ENCODE measurements at regions not wholly inside any gene's neighbourhood (a gene's known extent, or its start where the extent isn't known, plus 50 kb on each side); places are given as distances from the start of the nearest gene placed in this dataset.
A peak's percentile ranks its signal among the peaks of the same experiment; 100 is the strongest.

- no peak for DNase-seq
Measured at GRCh38 chr5:166977911-166978422, 1313.5 kb upstream of the WWC1 start.

- DNase-seq, result no peak
Measured at GRCh38 chr5:166979307-166979895, 1312.0 kb upstream of the WWC1 start.

DNA sequence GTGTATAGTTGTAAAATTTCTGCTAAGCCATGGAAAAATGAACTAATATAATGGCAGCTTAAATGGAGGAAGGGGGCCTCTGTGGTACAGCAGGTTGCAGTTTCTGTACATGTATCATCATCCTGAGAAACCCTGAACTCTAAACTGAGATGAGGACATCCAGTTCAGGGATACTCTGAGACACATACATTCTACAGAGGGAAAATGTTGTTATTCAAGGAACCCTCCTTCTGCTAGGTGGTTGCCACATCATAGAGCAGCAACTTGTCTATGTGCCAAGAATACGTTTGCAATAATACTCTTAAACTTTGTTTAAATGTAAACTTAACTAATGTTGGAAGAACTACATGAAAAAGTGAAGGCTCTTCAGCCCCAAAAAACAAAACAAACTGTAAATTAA is 1310.8 kb upstream of the WWC1 start:
- no peak for DNase-seq

- DNase-seq, result no peak
Measured at GRCh38 chr5:166982226-166982625, 1309.2 kb upstream of the WWC1 start.

GRCh38 chr5:166991601-166992000 is 1299.8 kb upstream of the WWC1 start:
- DNase-seq, result no peak

- no peak for DNase-seq
Measured at GRCh38 chr5:166992108-166992507, 1299.3 kb upstream of the WWC1 start.

DNA sequence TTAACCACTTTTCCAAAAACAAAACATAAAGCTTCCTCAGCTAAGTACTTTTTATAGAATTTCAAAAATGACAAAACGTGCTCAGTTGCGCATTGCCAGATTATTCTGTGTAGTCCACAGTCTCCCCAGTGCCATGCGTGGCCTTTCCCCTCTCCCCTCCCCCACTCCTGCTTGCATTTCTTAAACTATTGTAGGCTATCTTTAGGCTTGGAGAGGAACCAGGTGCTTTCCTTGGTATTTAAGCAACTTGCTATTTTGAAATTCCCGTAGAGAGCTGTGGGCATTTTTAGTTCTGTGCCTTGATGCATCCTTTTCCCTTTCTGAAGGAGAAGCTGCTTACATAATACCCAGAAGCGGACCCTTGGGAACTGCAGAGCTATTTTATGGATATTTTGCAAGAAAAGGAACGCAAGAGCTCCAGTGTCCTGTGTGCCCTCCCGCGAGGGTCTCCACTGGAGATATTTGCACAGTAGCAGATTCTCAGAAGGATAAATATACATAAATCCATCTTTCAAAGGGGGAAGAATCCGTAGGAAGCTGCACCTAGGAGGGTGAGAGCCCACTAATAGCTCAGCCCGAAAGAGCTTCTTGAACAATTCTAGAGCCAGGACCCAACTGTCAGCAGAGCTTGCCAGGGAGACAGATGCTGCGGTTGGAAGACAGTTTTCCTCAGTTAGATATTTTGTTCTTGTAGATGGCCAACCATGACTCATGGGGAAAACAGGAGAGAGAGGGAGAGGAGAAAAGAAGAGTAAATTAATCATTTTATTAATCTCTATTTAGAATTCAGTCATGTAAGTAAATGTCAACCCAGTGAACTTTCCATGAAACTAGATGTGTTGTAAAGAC is 1298.3 kb upstream of the WWC1 start:
- DNase-seq, result no peak

GRCh38 chr5:166994226-166994625 is 1297.2 kb upstream of the WWC1 start:
- no peak for DNase-seq

DNA sequence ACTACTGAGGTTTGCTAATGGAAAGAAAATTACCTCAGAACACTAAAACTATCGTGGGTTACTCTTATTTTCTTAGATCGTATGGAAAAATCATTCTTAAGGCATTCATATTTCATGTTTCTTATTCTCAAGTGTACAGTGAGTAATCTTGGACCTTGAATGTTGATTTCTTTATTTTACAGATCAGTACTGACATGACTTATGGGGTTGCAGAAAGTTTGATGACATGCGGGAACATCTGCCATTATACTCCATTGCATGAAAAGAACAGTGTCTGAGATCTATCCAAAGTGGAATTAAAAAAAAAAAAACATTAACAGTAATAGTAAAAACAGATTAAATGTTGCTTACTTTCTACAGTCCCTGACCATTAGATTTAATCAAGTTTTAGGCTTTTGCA is 1290.2 kb upstream of the WWC1 start:
- no peak for DNase-seq

DNA sequence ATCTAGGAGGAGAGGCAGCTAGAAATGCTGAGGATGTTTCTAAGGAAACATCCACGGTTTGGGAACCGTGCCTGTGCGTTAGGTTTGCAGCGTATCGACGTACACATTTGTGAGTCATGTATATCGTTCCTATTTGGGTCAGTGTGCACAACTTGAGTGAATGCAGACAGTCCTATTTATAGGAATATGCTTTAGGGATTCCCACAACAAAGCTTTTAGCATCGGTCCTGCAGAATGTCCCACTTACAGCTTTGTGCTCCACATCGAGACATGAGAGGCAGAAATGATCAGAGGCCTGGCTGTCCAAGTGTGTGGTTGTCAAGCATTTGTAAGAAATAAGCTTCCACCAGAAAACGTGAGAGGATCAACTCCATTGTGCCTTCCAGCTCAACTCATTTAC is 1282.7 kb upstream of the WWC1 start:
- no peak for DNase-seq

DNA sequence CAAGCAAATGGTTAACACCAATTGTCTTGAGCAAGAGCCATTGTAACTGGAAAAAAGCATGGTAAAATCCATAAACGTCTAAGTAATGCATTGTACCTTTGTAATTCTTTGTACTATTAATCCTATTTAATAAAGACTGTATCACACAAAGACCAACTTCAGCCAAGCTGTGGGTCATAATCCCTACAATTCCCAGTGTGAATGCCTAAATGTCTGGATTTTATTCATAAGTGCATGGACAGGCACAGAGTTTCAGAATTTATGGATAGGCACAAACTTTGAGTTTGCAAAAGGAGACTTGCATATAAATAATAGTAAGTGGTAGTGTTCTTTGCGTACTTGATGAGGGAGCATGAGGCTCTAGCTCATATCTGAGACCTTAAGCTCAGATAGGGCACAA is 1280.2 kb upstream of the WWC1 start:
- DNase-seq, result no peak

DNA sequence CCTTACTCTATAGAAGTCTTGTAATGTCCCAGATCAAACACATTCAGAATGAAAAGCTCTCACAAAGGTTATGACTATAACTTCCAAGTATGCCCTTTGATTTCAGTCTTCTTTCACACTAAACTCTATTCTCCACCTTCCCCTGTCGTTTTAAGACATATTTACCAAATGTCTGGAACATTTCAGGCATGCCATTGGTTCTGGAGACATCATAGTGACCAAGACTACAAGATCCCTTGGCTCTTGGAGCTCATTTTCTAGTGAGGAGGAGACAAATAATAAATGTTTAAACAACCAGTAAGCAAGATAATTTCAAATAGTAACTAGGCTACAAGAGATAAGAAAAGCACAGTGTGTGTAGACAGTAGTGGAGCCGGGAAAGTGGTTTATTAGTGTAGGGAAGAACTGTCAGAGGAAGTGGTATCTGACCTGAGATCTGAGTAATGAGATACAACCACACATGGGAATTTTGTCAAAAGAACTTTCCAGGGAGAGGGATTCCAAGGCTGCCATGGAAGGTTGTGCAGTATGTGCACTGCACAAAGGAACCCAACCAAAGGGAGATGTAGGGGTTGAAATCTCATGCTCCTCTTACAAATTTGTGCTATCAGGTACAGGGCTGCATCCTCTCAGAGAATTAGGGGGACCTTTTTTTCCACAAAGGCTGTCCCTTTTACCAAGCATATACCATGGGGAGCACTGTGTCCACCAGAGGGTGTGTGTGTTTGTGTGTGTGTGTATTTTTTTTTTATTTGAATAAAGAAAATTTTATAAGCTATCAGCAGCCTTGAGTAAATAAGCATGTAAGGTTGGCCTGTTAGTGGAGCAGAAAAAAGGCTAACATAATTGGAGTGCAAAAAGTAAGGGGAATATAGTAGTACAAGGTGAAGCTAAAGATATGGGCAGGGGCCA is 1279.1 kb upstream of the WWC1 start:
- no peak for DNase-seq

GRCh38 chr5:167014401-167015056 is 1276.9 kb upstream of the WWC1 start:
- no peak for DNase-seq

DNA sequence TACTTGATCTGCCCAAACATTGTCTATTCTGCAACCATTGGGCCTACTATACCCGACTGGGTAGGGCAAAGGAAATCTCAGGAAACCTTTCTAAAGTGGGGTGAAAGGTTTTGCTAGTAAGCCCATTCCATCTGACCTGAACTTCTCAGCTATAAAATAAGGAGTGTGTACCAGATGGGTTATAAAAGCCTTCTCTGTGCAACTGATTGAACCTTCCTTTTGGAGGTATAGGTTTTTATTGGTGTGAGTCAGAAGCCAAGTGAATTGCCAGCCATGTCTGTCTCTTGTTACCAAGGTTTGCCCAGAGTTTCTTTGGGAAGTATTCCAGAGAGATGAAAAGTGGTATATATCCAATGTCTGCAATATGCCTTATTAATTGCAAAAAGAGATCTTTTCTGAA is 1271.0 kb upstream of the WWC1 start:
- DNase-seq, result no peak

DNA sequence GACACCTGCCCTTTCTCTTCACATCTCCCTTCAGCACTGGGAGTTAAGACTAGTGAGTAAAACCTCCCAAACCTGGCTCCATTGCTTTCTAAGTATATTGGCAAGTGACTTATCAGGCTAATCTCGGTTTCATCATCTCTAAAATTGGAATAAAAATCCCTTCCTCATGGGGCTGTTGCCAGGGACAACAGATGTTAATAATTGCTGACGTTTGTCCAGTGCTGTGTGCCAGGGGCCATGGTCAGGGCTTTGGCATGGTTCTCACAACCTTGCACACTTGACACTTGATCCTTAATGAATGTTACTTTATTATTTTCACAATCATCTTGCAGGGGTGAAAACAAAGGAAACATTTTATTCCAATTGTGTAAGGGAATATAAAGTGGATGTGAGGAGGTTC is 1262.0 kb upstream of the WWC1 start:
- no peak for DNase-seq

DNA sequence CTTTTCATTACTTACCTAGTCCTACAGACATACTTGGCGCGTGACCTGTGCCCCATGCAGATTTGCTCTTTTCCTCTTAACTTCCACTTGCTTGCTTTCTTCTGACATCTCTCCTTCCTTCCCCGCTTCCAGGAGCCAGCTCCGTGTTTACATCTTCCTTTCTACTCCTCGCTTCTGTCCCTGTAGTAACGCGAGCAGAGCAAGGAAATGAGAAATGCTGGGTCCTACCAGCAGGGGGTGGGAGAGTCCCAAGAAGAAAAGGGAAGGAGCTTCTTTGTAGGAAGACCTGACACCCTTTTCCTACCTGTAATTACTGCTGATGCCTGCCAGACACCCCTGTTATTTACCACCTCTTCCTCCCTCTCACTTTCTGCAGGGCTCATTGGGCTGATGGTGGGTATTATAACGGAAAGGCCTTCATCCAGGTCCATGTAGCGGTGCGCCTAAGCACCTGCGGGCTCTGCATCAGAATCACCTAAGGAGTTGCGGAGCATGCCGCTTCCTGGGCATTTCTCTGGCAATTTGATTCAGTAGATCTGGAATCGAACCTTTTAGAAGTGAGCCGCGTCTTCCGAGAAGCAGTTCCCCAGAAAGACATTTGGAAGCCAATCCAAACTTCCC is 1260.8 kb upstream of the WWC1 start:
- DNase-seq, result no peak

- no peak for DNase-seq
Measured at GRCh38 chr5:167036585-167036984, 1254.9 kb upstream of the WWC1 start.

GRCh38 chr5:167049043-167049663 is 1242.3 kb upstream of the WWC1 start:
- DNase-seq, result peak; percentile 53

GRCh38 chr5:167049771-167050567 is 1241.5 kb upstream of the WWC1 start:
- no peak for DNase-seq

DNA sequence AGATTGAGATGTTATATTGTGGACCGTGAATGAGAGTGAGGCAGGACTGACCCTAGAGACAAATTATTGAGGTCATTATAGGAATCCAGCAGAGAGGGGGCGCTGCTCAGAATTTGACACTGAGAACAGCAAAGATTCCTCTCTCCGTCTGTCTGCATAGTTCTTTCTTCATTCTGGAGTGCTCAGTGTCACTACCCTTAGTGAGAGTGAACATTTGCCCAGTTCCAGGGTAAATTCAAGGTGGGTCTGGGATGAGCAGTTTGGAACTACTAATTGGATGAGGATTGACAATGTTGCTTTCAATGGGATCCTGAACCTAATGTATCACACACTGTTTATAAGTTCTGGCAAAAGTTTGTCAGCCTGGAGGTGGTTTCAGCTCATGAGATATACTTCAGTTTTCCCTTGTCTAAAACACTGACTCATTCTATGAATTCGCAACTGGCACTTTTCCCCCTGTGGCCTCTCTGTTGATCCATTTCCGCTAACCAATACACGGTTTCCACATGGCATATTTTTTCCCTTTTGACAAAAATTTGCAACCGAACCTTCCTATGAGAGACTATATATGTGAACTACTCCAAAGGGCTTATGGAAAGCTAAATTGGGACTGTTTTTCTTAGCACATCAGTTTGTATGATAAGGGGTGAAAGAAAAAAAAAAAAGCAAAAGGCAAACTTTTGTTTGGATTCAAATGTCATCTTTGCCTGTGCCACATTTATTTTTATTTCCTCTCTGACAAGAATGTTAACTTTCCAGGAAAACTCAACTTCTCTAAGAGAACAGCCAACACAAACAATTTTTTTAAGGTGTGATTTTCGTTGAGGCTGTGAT is 1240.7 kb upstream of the WWC1 start:
- DNase-seq, result no peak

All from NCI-H1092 treated with DMSO at 0.1 percent for 48 hours (cell line).